Peyer's patch (tissue), 4 donors: ENCODE measurements at regions not wholly inside any gene's neighbourhood (a gene's known extent, or its start where the extent isn't known, plus 50 kb on each side); places are given as distances from the start of the nearest gene placed in this dataset.

Experiments used
- POLR2A ChIP-seq, 2 donors: fragments of 450-650 bp; IDR thresholded peaks; one replicate each; pipeline ENCODE4 v1.5.1; 2017; ENCODE audit warnings: antibody characterized with exemption in 2 of 2, mild to moderate bottlenecking in 2 of 2, moderate library complexity in 2 of 2
- TF ChIP-seq, protein P1 (sequence below), 6 experiments: fragments of 450-650 bp in 4 of 6; fragments of 200-600 bp in 2 of 6; sonication (generic) in 1 of 6; IDR thresholded peaks; one replicate each; pipeline ENCODE4 v1.5.1; 2017 to 2019; ENCODE audit warnings: antibody characterized with exemption in 6 of 6, mild to moderate bottlenecking in 3 of 6, moderate library complexity in 1 of 6

DNA sequence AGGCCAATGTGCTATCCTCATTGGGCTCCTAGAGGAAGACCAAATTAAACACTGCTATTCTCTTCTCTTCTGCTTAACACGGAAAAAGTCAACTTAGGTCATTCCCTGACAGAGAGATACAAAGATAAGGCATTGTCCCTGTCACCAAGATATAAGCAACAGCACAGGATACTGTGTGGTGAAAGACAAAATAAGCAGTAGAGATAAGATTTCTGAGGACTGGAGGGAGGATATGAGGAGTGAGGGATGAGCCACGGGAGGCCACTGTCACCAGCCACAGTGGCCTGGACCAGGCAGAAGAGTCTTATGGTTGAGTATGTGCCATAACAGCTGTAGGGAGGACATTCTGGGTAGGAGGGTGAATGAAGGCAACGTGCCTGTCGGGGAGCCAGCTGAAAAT is 54.4 kb upstream of the SLC14A2 start:
- TF ChIP-seq, protein P1, sequence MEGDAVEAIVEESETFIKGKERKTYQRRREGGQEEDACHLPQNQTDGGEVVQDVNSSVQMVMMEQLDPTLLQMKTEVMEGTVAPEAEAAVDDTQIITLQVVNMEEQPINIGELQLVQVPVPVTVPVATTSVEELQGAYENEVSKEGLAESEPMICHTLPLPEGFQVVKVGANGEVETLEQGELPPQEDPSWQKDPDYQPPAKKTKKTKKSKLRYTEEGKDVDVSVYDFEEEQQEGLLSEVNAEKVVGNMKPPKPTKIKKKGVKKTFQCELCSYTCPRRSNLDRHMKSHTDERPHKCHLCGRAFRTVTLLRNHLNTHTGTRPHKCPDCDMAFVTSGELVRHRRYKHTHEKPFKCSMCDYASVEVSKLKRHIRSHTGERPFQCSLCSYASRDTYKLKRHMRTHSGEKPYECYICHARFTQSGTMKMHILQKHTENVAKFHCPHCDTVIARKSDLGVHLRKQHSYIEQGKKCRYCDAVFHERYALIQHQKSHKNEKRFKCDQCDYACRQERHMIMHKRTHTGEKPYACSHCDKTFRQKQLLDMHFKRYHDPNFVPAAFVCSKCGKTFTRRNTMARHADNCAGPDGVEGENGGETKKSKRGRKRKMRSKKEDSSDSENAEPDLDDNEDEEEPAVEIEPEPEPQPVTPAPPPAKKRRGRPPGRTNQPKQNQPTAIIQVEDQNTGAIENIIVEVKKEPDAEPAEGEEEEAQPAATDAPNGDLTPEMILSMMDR (IDR thresholded peaks at IDR 0.05) = no peak
- no peak for TF ChIP-seq POLR2A (IDR thresholded peaks at IDR 0.05)
